ENCODE measurements at regions not wholly inside any gene's neighbourhood (a gene's known extent, or its start where the extent isn't known, plus 50 kb on each side); places are given as distances from the start of the nearest gene placed in this dataset.

DNA sequence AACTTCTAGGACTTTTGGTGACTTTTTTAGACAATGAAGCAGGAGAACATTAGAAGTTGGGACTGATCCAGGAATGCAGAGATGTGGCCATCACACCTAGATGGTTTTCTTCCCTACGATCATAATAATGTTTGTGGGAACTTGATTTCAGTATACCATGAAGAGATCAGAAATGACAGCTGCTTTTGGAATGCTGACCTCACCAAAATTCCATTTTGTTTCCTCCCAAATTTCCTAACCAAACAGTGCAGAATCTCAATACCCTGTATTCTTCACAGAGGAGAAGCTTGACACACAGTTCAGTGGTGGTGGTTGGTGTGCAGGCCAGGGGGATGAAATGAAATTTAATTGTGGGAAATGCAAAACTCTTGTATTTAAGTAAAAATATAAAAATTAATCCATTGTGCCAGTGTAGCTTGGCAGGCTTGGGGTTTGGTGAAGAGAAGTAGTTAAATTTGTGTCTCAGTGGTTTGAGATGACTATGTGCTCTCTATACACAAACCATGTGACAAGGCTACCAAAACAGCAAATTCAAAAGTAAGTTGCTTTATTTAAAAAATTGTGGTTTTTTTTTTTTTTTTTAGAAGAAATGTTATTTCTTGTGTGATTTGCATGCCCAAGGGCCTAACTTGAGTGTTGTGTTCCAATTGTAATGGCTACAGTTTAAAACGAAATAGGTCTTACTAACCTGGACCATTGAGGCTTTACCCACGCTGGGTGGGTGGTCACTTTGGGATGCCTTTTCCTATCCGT, 252.4 kb downstream of the LPIN1 start:
- TF ChIP-seq POLR2A (IDR thresholded peaks at IDR 0.05) = no peak
- TF ChIP-seq, protein P1, sequence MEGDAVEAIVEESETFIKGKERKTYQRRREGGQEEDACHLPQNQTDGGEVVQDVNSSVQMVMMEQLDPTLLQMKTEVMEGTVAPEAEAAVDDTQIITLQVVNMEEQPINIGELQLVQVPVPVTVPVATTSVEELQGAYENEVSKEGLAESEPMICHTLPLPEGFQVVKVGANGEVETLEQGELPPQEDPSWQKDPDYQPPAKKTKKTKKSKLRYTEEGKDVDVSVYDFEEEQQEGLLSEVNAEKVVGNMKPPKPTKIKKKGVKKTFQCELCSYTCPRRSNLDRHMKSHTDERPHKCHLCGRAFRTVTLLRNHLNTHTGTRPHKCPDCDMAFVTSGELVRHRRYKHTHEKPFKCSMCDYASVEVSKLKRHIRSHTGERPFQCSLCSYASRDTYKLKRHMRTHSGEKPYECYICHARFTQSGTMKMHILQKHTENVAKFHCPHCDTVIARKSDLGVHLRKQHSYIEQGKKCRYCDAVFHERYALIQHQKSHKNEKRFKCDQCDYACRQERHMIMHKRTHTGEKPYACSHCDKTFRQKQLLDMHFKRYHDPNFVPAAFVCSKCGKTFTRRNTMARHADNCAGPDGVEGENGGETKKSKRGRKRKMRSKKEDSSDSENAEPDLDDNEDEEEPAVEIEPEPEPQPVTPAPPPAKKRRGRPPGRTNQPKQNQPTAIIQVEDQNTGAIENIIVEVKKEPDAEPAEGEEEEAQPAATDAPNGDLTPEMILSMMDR (IDR thresholded peaks at IDR 0.05) = no peak
